ENCODE measurements at regions not wholly inside any gene's neighbourhood (a gene's known extent, or its start where the extent isn't known, plus 50 kb on each side); places are given as distances from the start of the nearest gene placed in this dataset.

GRCh38 chr15:91752081-91752785 is 101.3 kb upstream of the SLCO3A1 start:
- no peak for TF ChIP-seq POLR2A (IDR thresholded peaks at IDR 0.05; ENCODE audit: low read depth, low read length)
- no peak for FAIRE-seq
- no peak for DNase-seq (ENCODE audit: insufficient read length, low spot score)

GRCh38 chr15:91759560-91759959 is 93.9 kb upstream of the SLCO3A1 start:
- TF ChIP-seq POLR2A (IDR thresholded peaks at IDR 0.05; ENCODE audit: low read depth, low read length): no peak
- FAIRE-seq (no peak), DNase-seq (ENCODE audit: insufficient read length, low spot score) (no peak)

GRCh38 chr15:91765660-91766059 is 87.8 kb upstream of the SLCO3A1 start:
- no peak for TF ChIP-seq POLR2A (IDR thresholded peaks at IDR 0.05; ENCODE audit: low read depth, low read length)
- FAIRE-seq (no peak), DNase-seq (ENCODE audit: insufficient read length, low spot score) (no peak)

GRCh38 chr15:91769476-91769875 is 84.0 kb upstream of the SLCO3A1 start:
- TF ChIP-seq POLR2A (IDR thresholded peaks at IDR 0.05; ENCODE audit: low read depth, low read length): no peak
- no peak for FAIRE-seq
- DNase-seq (ENCODE audit: insufficient read length, low spot score): no peak

DNA sequence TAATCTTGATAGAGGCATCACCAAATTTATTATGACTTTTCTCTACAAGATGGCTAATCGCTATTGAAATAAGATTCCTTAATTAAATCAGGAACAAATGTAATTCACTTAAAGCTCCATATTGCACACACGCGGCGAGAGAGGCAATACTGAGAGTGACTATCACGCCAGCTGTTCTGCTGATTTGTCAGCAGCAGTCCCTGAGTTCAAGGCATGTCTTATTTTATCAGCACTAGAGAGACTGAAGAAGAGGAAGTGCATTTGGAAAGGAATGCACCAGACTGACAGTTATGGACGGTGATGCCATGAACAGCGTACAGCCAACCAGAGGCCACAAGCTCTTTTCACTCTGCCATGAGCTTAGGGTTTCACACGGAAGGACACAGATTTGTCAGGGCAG is 83.6 kb upstream of the SLCO3A1 start:
- TF ChIP-seq POLR2A (IDR thresholded peaks at IDR 0.05; ENCODE audit: low read depth, low read length): no peak
- FAIRE-seq (no peak), DNase-seq (ENCODE audit: insufficient read length, low spot score) (no peak)

DNA sequence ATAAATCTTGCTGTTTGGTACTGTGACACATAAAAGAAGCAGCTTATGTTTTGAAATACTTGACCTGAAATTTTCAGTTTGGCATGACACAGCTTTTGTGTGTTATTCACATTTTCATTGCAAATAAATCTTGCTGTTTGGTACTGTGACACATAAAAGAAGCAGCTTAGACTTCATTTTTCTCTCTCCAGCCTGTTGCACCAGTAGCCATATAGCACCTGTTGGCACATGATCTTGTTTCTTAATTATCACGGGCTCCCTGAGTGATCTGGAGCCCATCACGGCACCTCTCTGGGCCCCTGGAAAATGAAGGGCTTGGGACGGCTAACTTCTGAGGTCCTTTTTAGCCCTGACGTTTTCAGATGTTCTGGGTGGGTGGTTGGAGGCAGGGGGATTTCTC is 77.4 kb upstream of the SLCO3A1 start:
- DNase-seq (ENCODE audit: insufficient read length, low spot score): no peak
- no peak for TF ChIP-seq POLR2A (IDR thresholded peaks at IDR 0.05; ENCODE audit: low read depth, low read length)
- no peak for FAIRE-seq

- FAIRE-seq (no peak), DNase-seq (ENCODE audit: insufficient read length, low spot score) (no peak)
- TF ChIP-seq POLR2A (IDR thresholded peaks at IDR 0.05; ENCODE audit: low read depth, low read length): no peak
These were observed 73.5 kb upstream of the SLCO3A1 start for GRCh38 chr15:91779960-91780359.

DNA sequence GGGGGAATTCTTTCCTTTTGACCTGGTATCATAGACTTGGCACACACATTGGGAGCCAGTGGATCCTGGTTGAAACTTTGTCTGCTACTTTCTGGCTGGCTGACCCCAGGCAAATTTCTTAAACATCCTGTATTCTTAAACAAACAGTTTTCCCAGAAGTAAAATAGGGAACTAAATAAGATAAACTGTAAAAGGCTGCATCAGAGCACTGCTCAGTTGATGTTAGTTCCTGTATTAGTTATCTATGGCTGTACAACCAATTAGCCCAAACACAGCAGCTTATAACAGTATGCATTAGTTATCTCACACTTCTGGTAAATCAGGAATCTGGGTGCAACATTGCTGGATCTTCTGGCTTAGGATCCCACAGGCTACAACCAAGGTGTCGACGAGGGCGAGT is 73.1 kb upstream of the SLCO3A1 start:
- DNase-seq (ENCODE audit: insufficient read length, low spot score) (no peak), FAIRE-seq (no peak)
- TF ChIP-seq POLR2A (IDR thresholded peaks at IDR 0.05; ENCODE audit: low read depth, low read length): no peak

DNA sequence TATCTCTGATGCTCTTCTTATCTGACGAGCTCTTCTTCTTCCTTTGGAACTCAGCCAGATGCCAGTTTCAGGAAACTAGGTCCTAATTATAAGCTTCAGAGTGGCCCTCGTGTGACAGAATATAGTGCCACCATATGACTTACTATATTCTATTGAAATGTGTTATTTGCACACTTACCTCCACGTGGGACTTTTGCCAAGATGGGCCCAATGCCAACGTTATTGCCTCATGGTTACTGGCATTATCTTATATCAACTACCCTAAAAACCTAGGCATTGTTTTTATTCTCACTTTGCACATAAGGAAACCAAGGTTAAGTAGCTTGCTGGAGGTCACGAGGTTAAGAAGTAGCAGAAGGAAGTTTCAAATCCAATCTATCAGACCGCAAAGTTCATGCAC is 71.3 kb upstream of the SLCO3A1 start:
- no peak for TF ChIP-seq POLR2A (IDR thresholded peaks at IDR 0.05; ENCODE audit: low read depth, low read length)
- FAIRE-seq (no peak), DNase-seq (ENCODE audit: insufficient read length, low spot score) (no peak)

GRCh38 chr15:91783008-91783407 is 70.5 kb upstream of the SLCO3A1 start:
- FAIRE-seq (no peak), DNase-seq (ENCODE audit: insufficient read length, low spot score) (no peak)
- no peak for TF ChIP-seq POLR2A (IDR thresholded peaks at IDR 0.05; ENCODE audit: low read depth, low read length)

DNA sequence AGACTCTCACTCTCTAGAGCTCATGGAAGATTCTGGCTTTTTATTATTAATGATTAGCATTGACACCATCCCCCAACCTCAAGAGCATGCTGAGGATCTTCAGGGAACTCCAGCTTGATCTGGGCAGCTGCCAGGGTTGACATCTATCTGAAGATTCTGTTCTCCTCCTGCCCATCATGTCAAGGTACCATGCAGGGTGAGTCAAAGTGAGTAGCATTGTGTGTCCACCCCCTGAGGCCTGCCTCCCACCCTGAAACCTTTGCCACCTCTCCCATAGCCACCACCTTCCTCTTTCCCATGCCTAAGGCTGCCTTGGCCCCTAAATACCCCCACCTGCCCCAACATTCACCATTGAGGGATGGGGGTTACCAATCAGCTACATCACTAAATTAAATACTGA is 70.1 kb upstream of the SLCO3A1 start:
- DNase-seq (ENCODE audit: insufficient read length, low spot score): no peak
- no peak for TF ChIP-seq POLR2A (IDR thresholded peaks at IDR 0.05; ENCODE audit: low read depth, low read length)
- FAIRE-seq: no peak

GRCh38 chr15:91784973-91785709 is 68.4 kb upstream of the SLCO3A1 start:
- no peak for FAIRE-seq
- no peak for DNase-seq (ENCODE audit: insufficient read length, low spot score)
- TF ChIP-seq POLR2A (IDR thresholded peaks at IDR 0.05; ENCODE audit: low read depth, low read length): no peak

GRCh38 chr15:91787198-91787597 is 66.3 kb upstream of the SLCO3A1 start:
- TF ChIP-seq POLR2A (IDR thresholded peaks at IDR 0.05; ENCODE audit: low read depth, low read length): no peak
- FAIRE-seq (no peak), DNase-seq (ENCODE audit: insufficient read length, low spot score) (no peak)

DNA sequence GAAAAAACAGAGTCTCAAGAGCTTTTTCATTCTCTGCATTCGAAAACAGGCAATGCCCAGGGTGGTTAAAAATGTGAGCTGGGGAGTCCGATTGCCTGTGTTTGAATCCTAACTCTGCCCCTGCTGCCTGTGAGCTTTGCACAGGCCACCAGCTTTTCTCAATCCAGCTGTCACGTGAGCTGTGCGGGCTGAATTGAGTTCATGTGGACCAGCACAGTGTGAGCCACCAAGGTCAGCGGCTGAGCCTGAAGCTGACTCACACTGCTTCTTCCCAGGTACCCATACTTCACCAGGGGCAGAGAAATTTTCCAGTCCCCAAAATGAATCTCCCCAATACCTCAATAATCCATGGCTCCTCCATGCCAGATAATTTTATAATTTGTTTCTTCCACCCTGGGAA is 64.4 kb upstream of the SLCO3A1 start:
- DNase-seq (ENCODE audit: insufficient read length, low spot score): no peak
- no peak for FAIRE-seq
- TF ChIP-seq POLR2A (IDR thresholded peaks at IDR 0.05; ENCODE audit: low read depth, low read length): no peak

GRCh38 chr15:91790836-91791235 is 62.7 kb upstream of the SLCO3A1 start:
- TF ChIP-seq POLR2A (IDR thresholded peaks at IDR 0.05; ENCODE audit: low read depth, low read length): no peak
- DNase-seq (ENCODE audit: insufficient read length, low spot score) (no peak), FAIRE-seq (no peak)

Data from H54 (cell line).